DMS53 treated with DMSO at 0.1 percent for 48 hours (cell line): ENCODE measurements at regions not wholly inside any gene's neighbourhood (a gene's known extent, or its start where the extent isn't known, plus 50 kb on each side); places are given as distances from the start of the nearest gene placed in this dataset.

Experiments used
- DNase-seq: peaks from one replicate; lab custom pipeline; 2025; ENCODE audit not compliant: unreplicated experiment; lab: John Stamatoyannopoulos, UW

GRCh38 chr18:68035774-68036522 is 519.4 kb upstream of the DSEL start:
- no peak for DNase-seq

- no peak for DNase-seq
Observed at GRCh38 chr18:68034296-68034695, 517.8 kb upstream of the DSEL start.

DNA sequence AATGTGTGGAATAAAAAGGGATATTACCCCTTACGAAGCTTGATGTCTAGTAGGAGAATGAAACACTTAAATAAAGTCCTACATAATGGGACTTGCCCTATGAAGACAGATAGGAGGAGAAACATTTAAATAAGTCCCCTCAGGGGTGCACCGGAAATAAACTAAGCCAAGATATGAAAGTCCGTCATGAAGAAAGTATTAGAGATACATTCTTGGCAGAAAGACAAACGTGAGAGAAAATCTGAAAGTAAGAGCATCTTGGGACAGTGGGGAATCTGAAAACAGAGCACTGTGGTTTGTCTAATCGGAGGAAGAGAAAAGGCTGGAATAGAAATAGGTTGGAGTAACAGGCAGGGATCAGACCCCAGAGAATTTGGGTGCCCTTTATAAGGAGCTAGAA is 516.9 kb upstream of the DSEL start:
- no peak for DNase-seq

DNA sequence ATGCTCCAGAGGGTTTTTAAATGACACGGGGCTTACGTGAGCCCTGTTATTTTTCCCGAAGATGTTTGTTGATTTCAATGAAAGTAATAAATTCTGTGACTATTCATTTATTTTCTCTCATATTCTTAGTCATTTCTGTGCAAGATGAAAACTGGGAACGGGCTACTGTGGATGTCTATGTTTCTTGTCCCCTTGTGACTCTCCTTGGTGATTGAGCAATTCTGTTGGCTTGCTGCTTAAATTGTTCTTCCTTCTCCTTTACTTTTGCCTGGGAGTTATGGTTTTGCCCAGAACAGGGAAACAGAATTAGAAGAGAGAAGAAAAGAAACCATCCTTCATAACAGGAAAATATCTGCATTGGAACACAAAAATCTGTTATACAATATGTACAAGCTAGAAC is 508.2 kb upstream of the DSEL start:
- no peak for DNase-seq

DNA sequence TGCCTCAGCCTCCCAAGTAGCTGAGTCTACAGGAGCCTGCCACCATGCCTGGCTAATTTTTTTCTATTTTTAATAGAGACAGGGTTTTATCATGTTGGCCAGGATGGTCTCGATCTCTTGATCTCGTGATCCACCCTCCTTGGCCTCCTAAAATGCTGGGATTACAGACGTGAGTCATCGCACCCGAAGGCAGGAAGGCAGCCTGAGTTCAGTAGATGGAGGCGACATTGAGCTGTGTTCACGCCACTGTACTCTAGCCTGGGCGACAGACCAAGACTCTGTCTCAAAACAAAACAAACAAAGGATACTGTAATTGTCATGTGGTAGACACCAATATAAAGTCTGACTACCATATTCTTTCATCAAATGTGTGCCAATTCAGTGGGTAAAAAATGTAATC is 500.9 kb upstream of the DSEL start:
- DNase-seq: no peak

GRCh38 chr18:67997496-67997895 is 481.0 kb upstream of the DSEL start:
- DNase-seq: no peak

DNA sequence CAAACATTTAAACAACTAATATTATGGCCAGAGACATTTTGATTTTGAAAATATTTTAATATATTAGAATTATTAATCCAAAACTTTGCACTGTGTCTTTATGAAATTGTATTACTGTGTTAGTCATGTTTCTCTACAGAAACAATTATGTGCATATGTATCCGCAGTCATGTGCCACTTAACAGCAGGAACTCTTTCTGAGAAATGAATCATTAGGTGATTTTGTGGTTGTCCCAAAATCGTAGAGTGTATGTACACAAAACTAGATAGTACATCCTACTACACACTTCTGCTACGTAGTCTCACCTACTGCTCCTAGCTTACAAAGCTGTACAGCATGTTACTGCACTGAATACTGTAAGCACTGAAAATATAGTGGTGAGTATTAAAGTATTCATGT is 479.2 kb upstream of the DSEL start:
- no peak for DNase-seq

GRCh38 chr18:67980241-67980640 is 463.7 kb upstream of the DSEL start:
- no peak for DNase-seq

DNA sequence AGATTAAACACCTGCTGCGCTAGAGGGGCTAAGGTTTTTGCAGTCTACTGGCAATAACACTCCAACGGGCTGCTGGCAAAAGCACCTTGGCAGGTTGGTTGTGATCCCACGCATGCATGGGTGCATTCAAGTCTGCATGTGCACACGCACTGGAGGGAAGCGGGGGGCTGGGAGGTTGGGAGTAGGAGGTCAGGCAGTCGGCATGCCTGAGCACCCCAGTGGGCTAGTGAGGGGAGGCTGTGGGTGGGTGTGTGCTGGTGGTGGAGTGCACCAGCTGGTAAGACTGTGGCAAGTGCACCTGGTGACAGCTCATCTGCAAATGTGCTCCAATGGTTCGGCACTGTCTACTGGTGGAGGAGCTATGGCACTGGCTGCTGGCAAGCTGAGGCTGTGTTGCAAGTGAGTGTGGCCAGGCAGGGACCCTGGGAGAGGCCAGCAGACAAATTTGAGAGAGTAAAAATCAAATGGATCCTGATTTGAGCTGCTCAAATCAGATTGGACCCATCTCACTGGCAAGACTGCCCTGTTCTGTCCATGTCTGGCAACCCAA is 460.6 kb upstream of the DSEL start:
- no peak for DNase-seq

- DNase-seq: no peak
Observed at GRCh38 chr18:67973916-67974315, 457.4 kb upstream of the DSEL start.

DNA sequence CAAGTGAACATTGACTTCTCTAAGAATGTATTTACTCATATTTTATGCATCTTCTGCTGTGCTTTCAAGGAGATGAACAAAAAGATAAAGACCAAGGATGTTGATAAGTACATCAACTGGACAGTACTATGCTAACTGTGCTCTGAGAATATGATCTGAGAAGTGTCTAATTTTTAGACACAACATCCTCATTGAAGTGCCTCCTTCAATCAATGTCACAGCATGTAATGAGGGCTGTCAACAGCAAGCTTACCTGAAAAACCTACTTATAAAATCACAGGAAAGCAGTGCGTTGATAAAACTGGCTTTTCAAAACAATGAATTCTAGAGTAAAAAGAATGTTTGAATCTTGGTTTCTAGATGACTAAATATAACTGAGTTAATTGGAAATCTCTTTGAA is 452.9 kb upstream of the DSEL start:
- DNase-seq: no peak

GRCh38 chr18:67966224-67966623 is 449.7 kb upstream of the DSEL start:
- no peak for DNase-seq

DNA sequence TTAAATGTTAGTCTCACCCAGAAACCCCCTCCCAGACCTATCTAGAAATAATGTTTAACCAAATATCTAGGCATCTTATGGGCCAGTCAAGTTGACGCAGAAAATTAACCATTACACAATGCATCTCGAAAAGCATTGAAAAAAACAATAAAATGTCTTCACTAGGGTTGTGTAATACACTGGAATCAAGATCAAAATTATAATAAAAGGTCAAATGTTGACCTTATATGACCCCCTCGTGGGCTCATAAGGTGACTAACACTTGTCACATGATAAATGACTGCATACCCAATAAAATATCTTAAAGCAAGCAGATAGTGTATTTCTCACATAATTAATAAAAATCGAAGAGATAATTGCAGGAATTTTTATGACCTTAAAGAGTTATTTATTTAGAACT is 447.9 kb upstream of the DSEL start:
- DNase-seq: no peak

- DNase-seq: no peak
Observed at GRCh38 chr18:67961701-67962440, 445.4 kb upstream of the DSEL start.

DNA sequence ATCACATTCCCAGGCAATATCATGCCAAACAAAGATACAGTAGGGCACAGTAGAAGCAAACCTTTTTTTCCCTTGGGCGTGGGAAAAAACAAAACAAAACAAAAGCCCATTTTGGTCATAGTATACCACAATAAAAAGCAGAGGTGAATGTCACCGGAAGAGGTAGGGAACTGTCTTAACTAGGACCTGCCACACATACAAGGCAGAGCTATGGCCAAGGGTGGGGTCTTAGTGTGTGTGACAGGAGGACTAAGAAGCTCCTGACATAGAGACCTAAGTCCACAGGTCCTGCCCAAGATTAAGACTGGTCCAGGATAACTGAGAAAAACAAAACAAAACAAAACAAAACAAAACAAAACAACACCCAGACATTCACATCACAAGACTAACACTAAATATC is 441.2 kb upstream of the DSEL start:
- no peak for DNase-seq

DNA sequence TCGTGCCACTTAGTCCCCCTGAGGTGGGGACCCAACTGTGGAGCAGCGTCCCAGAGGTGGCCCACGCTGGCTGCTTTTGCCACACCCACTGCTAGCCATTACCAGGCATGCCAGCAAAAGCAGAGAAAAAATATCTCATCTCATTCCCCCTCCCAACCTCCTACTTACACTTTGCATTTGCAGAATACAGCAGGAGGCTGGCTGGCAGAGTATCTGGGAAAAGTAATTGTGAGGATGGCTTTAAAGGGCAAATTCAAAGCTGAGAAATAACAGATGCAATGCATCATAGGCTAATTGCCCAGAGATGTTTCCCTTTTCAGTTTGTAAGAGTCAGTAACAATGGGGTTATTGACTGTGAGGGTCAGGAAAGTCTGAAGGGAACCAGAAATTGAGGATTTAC is 438.1 kb upstream of the DSEL start:
- DNase-seq: no peak

- no peak for DNase-seq
Observed at GRCh38 chr18:67951137-67951536, 434.6 kb upstream of the DSEL start.

- no peak for DNase-seq
Observed at GRCh38 chr18:67938660-67939059, 422.1 kb upstream of the DSEL start.

- no peak for DNase-seq
Observed at GRCh38 chr18:67935638-67936037, 419.1 kb upstream of the DSEL start.

- DNase-seq: no peak
Observed at GRCh38 chr18:67933271-67933670, 416.8 kb upstream of the DSEL start.

DNA sequence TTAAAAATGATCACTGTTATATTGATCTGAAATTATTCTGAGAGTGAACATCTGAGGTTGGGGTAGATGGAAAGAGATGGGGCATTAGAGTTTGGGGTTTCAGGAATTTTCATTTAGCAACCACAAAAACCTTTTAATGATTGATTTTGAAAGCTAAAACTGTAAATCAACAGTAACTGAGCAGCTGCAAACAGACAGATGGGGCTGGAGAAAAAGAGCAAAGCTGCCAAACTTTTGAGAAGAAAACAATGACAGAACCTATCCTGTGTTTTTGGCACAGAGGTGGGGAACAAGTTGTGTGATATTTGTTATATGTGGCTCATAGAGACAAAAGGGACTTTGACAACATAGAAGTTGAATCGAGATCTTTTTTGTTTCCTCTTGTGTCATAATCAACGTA is 415.8 kb upstream of the DSEL start:
- no peak for DNase-seq
